GM20000 (cell line): ENCODE measurements at regions not wholly inside any gene's neighbourhood (a gene's known extent, or its start where the extent isn't known, plus 50 kb on each side); places are given as distances from the start of the nearest gene placed in this dataset.

Source experiments
- DNase-seq: peaks from one replicate; pipeline ENCODE4 v3.0.0; 2012; ENCODE audit warnings: low spot score
- TF ChIP-seq, protein P1 (sequence below): IDR thresholded peaks from 2 replicates; pipeline ENCODE4 v1.5.1; 2012; ENCODE audit warnings: mild to moderate bottlenecking, control low read depth; ENCODE audit errors: extremely low read depth, missing control alignments

DNA sequence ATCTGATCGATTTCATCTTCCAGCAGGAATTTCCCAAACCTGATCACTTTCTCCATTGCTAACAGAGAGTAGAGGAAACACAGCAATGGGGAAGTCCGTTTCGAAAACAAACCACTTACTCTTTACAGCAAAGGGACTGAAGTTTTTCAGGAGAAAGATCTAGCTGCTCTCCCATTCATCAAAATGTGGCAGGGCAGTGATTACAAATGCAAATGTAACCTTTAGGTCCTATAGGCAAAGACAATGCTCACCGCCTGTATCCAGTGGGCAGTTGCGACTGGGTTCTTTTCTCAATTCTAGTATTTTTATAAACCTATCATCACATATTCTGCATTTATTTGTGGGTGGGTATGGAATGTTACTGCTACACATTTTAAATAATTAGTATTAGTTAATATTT lies 218.0 kb upstream of the ZFHX3 start:
- TF ChIP-seq, protein P1, sequence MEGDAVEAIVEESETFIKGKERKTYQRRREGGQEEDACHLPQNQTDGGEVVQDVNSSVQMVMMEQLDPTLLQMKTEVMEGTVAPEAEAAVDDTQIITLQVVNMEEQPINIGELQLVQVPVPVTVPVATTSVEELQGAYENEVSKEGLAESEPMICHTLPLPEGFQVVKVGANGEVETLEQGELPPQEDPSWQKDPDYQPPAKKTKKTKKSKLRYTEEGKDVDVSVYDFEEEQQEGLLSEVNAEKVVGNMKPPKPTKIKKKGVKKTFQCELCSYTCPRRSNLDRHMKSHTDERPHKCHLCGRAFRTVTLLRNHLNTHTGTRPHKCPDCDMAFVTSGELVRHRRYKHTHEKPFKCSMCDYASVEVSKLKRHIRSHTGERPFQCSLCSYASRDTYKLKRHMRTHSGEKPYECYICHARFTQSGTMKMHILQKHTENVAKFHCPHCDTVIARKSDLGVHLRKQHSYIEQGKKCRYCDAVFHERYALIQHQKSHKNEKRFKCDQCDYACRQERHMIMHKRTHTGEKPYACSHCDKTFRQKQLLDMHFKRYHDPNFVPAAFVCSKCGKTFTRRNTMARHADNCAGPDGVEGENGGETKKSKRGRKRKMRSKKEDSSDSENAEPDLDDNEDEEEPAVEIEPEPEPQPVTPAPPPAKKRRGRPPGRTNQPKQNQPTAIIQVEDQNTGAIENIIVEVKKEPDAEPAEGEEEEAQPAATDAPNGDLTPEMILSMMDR: no peak
- no peak for DNase-seq

DNA sequence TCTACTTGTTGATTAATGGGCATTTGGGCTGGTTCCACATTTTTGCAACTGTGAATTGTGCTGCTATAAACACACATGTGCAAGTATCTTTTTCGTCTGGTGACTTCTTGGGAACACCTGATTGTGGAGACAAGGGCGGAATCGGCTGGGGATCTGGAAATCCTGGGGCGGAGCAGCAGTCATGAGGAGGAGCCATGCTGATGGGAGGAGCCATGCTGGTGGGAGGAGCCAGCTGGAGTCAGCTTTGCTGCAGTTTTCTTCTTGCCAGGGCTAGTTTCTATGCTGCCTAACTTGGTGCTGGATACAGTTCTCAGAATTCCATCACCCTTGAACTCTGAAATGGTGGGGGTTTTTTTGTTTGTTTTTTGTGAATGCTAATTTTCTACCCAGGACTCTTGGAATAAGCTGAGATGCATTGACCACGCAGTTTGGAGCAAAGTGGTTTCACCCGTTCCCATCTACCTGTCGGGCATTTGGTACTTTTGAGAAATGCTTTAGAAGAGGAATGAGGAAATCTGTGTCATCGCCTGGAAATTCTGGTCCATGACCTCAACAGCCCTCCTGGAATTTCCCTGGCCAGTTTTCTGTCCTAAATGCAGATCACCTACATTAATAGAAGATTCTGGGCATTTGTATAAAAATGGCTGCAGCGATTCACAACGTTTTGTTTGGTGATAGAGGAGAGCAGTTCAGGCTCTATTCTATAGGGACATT lies 217.4 kb upstream of the ZFHX3 start:
- DNase-seq: no peak
- TF ChIP-seq, protein P1: no peak

DNA sequence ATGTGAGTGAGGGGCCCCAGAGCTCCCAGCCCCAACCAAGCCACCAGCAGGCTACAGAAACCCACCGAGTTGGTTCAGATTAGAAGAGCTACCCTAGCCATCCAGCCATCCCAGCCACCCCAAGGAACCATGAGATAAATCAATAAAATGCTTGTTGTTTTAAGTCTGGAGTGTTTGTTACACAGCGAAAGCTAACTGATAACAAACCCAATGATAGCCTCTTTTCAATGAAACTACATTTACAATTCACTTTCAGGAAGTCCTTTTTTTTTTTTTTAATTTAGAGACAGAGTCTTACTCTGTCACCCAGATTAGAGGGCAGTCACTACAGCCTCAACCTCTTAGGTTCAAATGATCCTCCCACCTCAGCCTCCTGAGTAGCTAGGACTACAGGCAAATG lies 215.0 kb upstream of the ZFHX3 start:
- TF ChIP-seq, protein P1: no peak
- DNase-seq: no peak

DNA sequence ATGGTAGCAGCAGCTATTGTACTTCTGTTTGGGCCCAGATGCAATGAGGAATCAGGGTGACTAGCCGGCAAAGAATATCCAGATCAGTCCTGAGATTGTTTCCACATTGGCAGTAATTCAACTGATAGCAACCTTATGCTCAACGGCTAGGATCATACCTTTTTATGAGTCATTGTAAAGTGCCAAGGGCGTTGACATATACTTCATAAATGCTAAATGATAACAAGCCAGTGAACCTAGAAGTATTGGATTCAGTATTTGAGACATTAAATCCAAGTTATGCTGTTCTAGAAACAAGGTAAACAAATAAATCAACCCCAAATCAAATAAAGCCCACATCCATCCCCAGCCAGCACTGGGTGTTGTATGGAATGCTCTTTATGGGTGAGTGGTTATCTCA lies 207.1 kb upstream of the ZFHX3 start:
- no peak for DNase-seq
- TF ChIP-seq, protein P1: no peak

DNA sequence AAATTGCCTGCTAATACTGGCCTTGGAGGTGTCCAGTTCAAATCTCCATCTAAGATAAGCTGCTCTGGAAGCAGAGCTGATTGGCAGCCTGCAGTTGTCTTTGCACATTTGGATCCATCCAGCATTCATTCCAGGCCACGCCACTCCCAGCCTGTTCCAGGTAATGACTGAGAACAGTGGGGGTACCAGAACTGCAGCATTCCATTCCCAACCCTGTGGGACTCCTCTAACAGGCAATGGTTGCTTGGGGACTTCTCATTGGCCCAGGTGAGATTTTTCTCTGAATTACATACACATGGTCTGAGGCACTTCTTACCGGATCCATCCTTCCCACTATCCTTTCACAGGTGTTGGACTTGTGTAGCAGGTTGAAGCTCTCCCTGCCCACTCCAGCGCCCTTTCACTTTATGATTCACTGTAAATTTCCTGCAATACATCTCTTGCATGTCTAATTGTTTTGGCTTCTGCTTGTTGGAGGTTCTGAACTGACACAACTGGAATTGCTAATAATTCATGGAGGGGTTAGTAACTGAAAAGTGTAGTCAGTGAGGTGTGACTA lies 206.1 kb upstream of the ZFHX3 start:
- TF ChIP-seq, protein P1: no peak
- no peak for DNase-seq

DNA sequence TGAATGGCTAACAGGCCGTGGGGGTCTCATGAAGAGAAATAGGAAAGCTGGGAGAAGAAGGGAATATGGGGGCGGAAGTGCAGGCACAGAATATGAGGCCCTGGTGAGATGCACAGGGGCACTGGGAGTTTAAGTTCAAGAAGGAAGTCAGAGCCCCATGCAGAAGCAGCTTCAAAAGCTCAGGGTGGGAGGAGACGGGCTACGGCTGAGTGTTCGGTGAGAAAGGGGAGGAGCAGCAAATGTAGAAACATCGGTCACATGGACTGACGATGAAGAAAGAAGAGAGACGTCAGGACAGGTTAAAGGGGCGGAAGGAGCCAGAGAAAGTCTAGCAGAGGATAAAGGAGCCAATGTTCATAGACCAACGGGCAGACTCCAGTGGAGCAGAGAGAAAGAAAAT lies 204.5 kb upstream of the ZFHX3 start:
- TF ChIP-seq, protein P1: no peak
- no peak for DNase-seq

DNA sequence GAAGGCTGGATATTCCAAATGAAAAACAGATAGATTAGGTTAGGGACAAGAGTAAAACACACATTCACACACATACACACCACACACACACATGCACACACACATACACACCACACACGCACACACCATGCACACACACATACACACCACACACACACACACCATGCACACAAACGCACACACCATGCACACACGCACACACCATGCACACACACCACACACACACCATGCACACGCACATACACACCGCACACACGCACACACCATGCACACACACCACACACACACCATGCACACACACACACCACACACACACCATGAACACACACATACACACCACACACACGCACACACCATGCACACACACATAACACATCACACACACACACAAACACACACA lies 203.7 kb upstream of the ZFHX3 start:
- TF ChIP-seq, protein P1: no peak
- DNase-seq: no peak
